ENCODE measurements at regions not wholly inside any gene's neighbourhood (a gene's known extent, or its start where the extent isn't known, plus 50 kb on each side); places are given as distances from the start of the nearest gene placed in this dataset.

DNA sequence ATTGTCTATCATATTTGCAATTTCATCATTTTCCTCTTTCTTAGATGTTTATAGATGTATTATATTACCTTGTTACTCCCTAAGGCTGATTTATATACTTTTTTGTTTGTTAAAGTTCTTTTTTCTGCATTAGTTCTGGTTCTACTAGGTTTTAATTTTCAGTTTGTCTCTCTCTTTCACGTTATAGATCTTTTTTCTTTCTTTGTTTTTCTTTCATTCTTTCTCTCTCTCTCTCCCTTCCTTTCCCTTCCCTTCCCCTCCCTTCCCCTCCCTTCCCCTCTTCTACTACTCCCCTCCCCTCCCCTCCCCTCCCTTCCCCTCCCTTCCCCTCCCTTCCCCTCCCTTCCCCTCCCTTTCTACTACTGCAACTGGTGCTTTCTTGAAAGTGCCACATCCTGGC lies 345.3 kb downstream of the CENPW start:
- TF ChIP-seq, protein P1, sequence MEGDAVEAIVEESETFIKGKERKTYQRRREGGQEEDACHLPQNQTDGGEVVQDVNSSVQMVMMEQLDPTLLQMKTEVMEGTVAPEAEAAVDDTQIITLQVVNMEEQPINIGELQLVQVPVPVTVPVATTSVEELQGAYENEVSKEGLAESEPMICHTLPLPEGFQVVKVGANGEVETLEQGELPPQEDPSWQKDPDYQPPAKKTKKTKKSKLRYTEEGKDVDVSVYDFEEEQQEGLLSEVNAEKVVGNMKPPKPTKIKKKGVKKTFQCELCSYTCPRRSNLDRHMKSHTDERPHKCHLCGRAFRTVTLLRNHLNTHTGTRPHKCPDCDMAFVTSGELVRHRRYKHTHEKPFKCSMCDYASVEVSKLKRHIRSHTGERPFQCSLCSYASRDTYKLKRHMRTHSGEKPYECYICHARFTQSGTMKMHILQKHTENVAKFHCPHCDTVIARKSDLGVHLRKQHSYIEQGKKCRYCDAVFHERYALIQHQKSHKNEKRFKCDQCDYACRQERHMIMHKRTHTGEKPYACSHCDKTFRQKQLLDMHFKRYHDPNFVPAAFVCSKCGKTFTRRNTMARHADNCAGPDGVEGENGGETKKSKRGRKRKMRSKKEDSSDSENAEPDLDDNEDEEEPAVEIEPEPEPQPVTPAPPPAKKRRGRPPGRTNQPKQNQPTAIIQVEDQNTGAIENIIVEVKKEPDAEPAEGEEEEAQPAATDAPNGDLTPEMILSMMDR (conservative IDR thresholded peaks at IDR 0.05 in 1 of 2, IDR thresholded peaks at IDR 0.05 in 1 of 2; ENCODE audit: low read depth in 1 of 2, low read length in 2 of 2): no peak
- TF ChIP-seq EZH2 (IDR thresholded peaks at IDR 0.05; ENCODE audit: low read length, missing control alignments): no peak
